Activated CD4-positive, alpha-beta T cell treated with anti-CD3 and anti-CD28 coated beads, Interleukin-2, amount 10 ng/mL, durations not matched to agents 24 days and 14 days (primary cell): ENCODE measurements at regions not wholly inside any gene's neighbourhood (a gene's known extent, or its start where the extent isn't known, plus 50 kb on each side); places are given as distances from the start of the nearest gene placed in this dataset.
"Not testable (repeated sequence)": the region's sequence is repeated elsewhere in the genome, so short reads cannot be mapped to it uniquely, and the experiment has no call there.

Experiments
- DNase-seq: peaks from one replicate; pipeline ENCODE4 v3.0.0; 2022
- H3K27ac Mint-ChIP-seq: one replicate; pipeline ENCODE4 v1.8.0; 2022; ENCODE audit warnings: mild to moderate bottlenecking, mixed read lengths
- H3K27me3 Mint-ChIP-seq: one replicate; pipeline ENCODE4 v1.8.0; 2022; ENCODE audit warnings: mixed read lengths
- H3K36me3 Mint-ChIP-seq: one replicate; pipeline ENCODE4 v1.8.0; 2022; ENCODE audit warnings: low read depth, mild to moderate bottlenecking, mixed read lengths
- H3K4me1 Mint-ChIP-seq: one replicate; pipeline ENCODE4 v1.8.0; 2021; ENCODE audit warnings: mixed read lengths
- H3K4me3 Mint-ChIP-seq: one replicate; pipeline ENCODE4 v1.8.0; 2022; ENCODE audit warnings: mild to moderate bottlenecking, moderate library complexity, mixed read lengths
- H3K9me3 Mint-ChIP-seq: one replicate; pipeline ENCODE4 v1.8.0; 2021; ENCODE audit warnings: mixed read lengths
- intact Hi-C: fragments of 100-400 bp; cut with micrococcal nuclease; formaldehyde crosslinking; loops from one replicate; pipeline ENCODE4 v1.15.1; 2023

DNA sequence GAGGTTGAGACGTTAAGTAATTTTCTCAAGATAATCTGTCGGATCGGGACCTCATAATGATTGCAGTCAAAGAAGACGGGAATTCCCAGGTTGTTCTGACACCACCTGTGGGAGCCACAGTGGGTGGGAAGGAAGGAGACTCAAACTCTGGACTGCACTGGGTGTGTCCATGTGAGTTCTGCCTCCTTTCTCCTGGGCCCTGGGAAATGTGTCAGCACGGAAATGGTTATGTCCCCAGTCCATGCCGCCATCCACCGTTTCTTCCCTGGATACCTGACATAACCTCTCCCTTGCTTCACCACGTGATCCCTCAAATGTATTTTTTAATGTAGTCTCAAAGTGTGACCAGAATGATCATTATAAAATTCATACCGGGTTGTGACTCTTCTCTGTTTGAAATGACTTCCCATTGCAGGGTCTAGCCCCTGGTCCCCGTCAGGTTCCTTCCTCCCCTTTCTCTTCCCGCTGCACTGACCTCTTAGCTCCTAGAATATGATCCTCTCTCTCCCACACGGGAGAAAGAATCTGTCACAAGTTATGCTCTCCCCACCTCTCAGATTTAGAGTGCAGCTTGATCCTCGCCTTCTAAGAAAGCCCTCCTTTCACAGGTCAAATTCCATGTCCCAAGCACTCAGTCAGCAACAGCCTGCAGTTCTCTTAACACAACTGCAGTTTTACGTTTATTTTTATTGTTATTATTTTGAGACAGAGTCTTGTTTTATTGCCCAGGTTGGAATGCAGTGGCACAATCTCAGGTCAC lies 820.0 kb upstream of the EEF2KMT start:
- intact Hi-C loops = no loop called here
- H3K4me3 Mint-ChIP-seq = no peak overlapping the region
- peaks cover 5% of the 10 kb centered on the region for H3K9me3 Mint-ChIP-seq
- no peaks in the 10 kb centered on the region for H3K36me3 Mint-ChIP-seq
- H3K4me1 Mint-ChIP-seq = no peaks in the 10 kb centered on the region
- H3K27ac Mint-ChIP-seq = no peak overlapping the region
- H3K27me3 Mint-ChIP-seq = no peaks in the 10 kb centered on the region
- DNase-seq = no peak

DNA sequence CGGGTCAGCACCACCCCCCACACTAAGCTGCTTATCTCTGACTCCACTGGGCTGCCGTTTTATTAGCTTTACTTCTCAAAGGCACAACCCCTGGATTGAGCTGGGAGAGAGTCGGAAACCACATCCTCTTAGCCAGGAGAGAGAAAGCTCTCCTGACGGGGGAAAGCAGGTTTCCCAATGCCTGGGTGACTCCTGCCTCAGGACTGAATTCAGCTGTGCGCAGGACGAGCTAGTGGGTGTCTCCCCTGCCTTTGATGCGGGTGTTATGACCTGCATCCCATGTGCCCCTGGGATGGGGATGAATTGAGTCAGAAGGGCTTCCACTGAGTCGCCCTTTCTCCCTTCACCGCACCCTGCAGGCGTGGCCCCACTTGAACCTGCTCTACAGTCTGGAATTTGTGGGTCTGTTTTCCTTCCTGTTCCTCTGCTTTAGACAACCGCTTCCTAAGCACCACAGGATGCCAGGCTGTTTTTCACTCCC lies 819.2 kb upstream of the EEF2KMT start:
- H3K9me3 Mint-ChIP-seq = peaks cover 5% of the 10 kb centered on the region
- H3K4me1 Mint-ChIP-seq = no peaks in the 10 kb centered on the region
- H3K36me3 Mint-ChIP-seq = no peaks in the 10 kb centered on the region
- intact Hi-C loops = no loop called here
- H3K27ac Mint-ChIP-seq = no peak overlapping the region
- DNase-seq = no peak
- no peaks in the 10 kb centered on the region for H3K27me3 Mint-ChIP-seq
- H3K4me3 Mint-ChIP-seq = no peak overlapping the region

DNA sequence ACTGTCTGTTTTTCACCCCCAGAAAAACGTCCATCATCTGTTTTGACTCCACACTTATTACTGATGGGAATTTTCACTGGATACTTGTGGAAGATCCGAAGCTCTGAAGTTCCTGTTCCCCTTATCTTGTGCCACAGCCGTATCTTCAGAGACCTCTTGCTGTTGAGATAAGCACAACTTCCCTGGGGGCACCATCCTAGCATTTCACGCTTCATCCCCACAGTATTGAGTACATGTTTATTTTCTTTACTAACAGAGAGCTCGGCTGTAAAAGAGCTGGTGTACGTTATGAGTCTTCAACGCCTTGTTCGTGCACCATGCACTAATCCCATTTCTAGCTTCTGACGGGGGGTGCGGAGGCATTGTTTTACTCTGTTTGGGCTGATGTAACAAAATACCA lies 813.6 kb upstream of the EEF2KMT start:
- Mint-ChIP-seq H3K27me3 (no peaks in the 10 kb centered on the region), H3K4me3 (no peak overlapping the region), H3K27ac (no peak overlapping the region), H3K4me1 (no peaks in the 10 kb centered on the region), H3K9me3 (no peaks in the 10 kb centered on the region), H3K36me3 (no peaks in the 10 kb centered on the region)
- DNase-seq = no peak
- intact Hi-C loops = no loop called here

GRCh38 chr16:5909556-5909955 lies 812.0 kb upstream of the EEF2KMT start:
- H3K27me3 Mint-ChIP-seq, H3K9me3 Mint-ChIP-seq, DNase-seq, H3K4me3 Mint-ChIP-seq, intact Hi-C loops, H3K36me3 Mint-ChIP-seq, H3K4me1 Mint-ChIP-seq, H3K27ac Mint-ChIP-seq: not testable (repeated sequence)

GRCh38 chr16:5907544-5907943 lies 809.9 kb upstream of the EEF2KMT start:
- H3K9me3 Mint-ChIP-seq = peaks cover 6% of the 10 kb centered on the region
- H3K27me3 Mint-ChIP-seq = no peaks in the 10 kb centered on the region
- H3K27ac Mint-ChIP-seq = no peak overlapping the region
- DNase-seq = no peak
- H3K4me3 Mint-ChIP-seq = no peak overlapping the region
- H3K36me3 Mint-ChIP-seq = no peaks in the 10 kb centered on the region
- H3K4me1 Mint-ChIP-seq = no peaks in the 10 kb centered on the region
- intact Hi-C loops = no loop called here

DNA sequence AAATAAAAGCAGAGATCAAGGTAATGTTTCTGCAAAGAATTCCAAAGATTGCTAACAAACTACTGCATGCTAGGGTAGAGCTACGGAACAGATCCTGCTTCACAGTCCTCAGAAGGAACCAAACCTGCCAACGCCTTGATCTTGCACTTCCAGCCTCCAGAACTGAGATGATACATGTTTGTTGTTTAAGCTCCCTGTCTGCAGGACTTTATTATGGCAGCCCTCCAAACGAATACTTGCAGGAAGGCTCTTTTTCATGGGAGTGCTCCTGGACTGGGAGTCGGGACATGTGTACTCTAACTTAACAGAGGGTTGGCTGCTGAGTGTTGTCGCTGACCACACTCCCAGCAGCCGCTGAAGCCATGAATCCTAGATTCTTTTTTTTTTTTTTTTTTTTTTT lies 808.8 kb upstream of the EEF2KMT start:
- Mint-ChIP-seq H3K36me3 (no peaks in the 10 kb centered on the region), H3K27me3 (no peaks in the 10 kb centered on the region), H3K4me1 (no peaks in the 10 kb centered on the region), H3K27ac (no peak overlapping the region), H3K4me3 (no peak overlapping the region), H3K9me3 (peaks cover 6% of the 10 kb centered on the region)
- no peak for DNase-seq
- intact Hi-C loops = no loop called here

DNA sequence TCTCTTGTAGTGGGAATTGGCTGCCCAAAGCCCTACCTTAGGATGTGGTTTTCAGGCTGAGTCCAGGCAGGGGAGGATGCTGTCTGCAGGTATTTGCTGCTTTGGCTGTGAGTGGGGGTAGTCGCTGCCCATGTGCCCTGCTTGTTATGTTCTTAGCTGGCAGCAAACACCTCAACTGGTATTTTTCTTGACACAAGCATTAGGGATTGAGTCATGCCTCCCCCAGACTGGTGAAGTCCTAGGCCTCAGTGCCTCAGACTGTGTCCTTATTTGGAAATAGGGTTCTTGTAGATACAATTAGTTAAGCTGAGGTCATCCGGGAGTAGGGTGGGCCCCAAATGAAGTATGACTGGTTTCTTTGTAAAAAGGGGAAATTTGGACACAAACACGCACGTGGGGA lies 808.3 kb upstream of the EEF2KMT start:
- intact Hi-C loops = no loop called here
- Mint-ChIP-seq H3K9me3 (peaks cover 6% of the 10 kb centered on the region), H3K4me1 (no peaks in the 10 kb centered on the region), H3K27ac (no peak overlapping the region), H3K4me3 (no peak overlapping the region), H3K27me3 (no peaks in the 10 kb centered on the region), H3K36me3 (no peaks in the 10 kb centered on the region)
- no peak for DNase-seq

- DNase-seq = no peak
- peaks cover 10% of the 10 kb centered on the region for H3K9me3 Mint-ChIP-seq
- intact Hi-C loops = no loop called here
- H3K27ac Mint-ChIP-seq = no peak overlapping the region
- H3K4me3 Mint-ChIP-seq = no peak overlapping the region
- no peaks in the 10 kb centered on the region for H3K36me3 Mint-ChIP-seq
- H3K27me3 Mint-ChIP-seq = no peaks in the 10 kb centered on the region
- H3K4me1 Mint-ChIP-seq = no peaks in the 10 kb centered on the region
Observed at GRCh38 chr16:5903832-5904231, 806.2 kb upstream of the EEF2KMT start.

GRCh38 chr16:5903153-5903552 lies 805.6 kb upstream of the EEF2KMT start:
- intact Hi-C loops = no loop called here
- H3K36me3 Mint-ChIP-seq = no peaks in the 10 kb centered on the region
- peaks cover 10% of the 10 kb centered on the region for H3K9me3 Mint-ChIP-seq
- no peak overlapping the region for H3K4me3 Mint-ChIP-seq
- H3K27me3 Mint-ChIP-seq = no peaks in the 10 kb centered on the region
- H3K4me1 Mint-ChIP-seq = no peaks in the 10 kb centered on the region
- H3K27ac Mint-ChIP-seq = no peak overlapping the region
- no peak for DNase-seq

GRCh38 chr16:5900046-5900445 lies 802.5 kb upstream of the EEF2KMT start:
- Mint-ChIP-seq H3K4me1 (no peaks in the 10 kb centered on the region), H3K4me3 (no peak overlapping the region), H3K27me3 (no peaks in the 10 kb centered on the region), H3K36me3 (no peaks in the 10 kb centered on the region), H3K9me3 (peaks cover 12% of the 10 kb centered on the region), H3K27ac (no peak overlapping the region)
- DNase-seq = no peak
- intact Hi-C loops = no loop called here

GRCh38 chr16:5895976-5896375 lies 798.4 kb upstream of the EEF2KMT start:
- DNase-seq = no peak
- Mint-ChIP-seq H3K27me3 (no peaks in the 10 kb centered on the region), H3K4me1 (no peaks in the 10 kb centered on the region), H3K36me3 (no peaks in the 10 kb centered on the region), H3K4me3 (no peak overlapping the region), H3K27ac (no peak overlapping the region), H3K9me3 (peaks cover 16% of the 10 kb centered on the region)
- intact Hi-C loops = no loop called here

GRCh38 chr16:5895137-5895536 lies 797.5 kb upstream of the EEF2KMT start:
- H3K4me1 Mint-ChIP-seq = no peaks in the 10 kb centered on the region
- no peak overlapping the region for H3K4me3 Mint-ChIP-seq
- peaks cover 18% of the 10 kb centered on the region for H3K9me3 Mint-ChIP-seq
- intact Hi-C loops = no loop called here
- DNase-seq = no peak
- H3K27me3 Mint-ChIP-seq = no peaks in the 10 kb centered on the region
- no peak overlapping the region for H3K27ac Mint-ChIP-seq
- no peaks in the 10 kb centered on the region for H3K36me3 Mint-ChIP-seq

DNA sequence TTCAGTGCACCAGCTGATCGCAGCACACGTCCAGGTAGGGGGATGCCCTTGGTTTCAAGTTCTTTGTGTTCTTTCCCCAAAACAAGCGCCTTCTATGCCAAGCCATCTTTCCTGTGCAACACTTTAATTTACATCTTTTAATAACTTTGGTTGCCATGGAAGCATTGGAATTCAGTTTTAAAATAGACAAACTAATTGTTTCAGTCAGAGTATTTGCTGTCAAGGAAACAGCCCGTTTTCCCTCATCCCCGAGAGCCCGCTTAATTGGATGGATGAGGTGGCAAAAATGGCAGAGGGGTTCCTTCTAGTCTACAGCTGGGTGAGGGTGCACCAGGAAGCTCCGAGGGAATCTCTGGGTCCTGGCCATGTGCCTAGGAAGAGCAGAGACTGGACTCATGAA lies 793.7 kb upstream of the EEF2KMT start:
- Mint-ChIP-seq H3K27ac (no peak overlapping the region), H3K36me3 (no peaks in the 10 kb centered on the region), H3K27me3 (no peaks in the 10 kb centered on the region), H3K4me1 (no peaks in the 10 kb centered on the region), H3K9me3 (peaks cover 24% of the 10 kb centered on the region), H3K4me3 (no peak overlapping the region)
- no peak for DNase-seq
- intact Hi-C loops = no loop called here

- no peak overlapping the region for H3K4me3 Mint-ChIP-seq
- DNase-seq = no peak
- H3K36me3 Mint-ChIP-seq = no peaks in the 10 kb centered on the region
- H3K27me3 Mint-ChIP-seq = no peaks in the 10 kb centered on the region
- H3K27ac Mint-ChIP-seq = no peak overlapping the region
- peaks cover 16% of the 10 kb centered on the region for H3K9me3 Mint-ChIP-seq
- no peaks in the 10 kb centered on the region for H3K4me1 Mint-ChIP-seq
- intact Hi-C loops = no loop called here
Observed at GRCh38 chr16:5885521-5885920, 787.9 kb upstream of the EEF2KMT start.

GRCh38 chr16:5884996-5885395 lies 787.4 kb upstream of the EEF2KMT start:
- no peak overlapping the region for H3K4me3 Mint-ChIP-seq

More at GRCh38 chr16:5884996-5885395, 787.4 kb upstream of the EEF2KMT start:
- H3K9me3 Mint-ChIP-seq = peaks cover 19% of the 10 kb centered on the region
- no peak overlapping the region for H3K27ac Mint-ChIP-seq
- H3K27me3 Mint-ChIP-seq = no peaks in the 10 kb centered on the region
- no peaks in the 10 kb centered on the region for H3K36me3 Mint-ChIP-seq
- no peaks in the 10 kb centered on the region for H3K4me1 Mint-ChIP-seq
- DNase-seq = no peak
- intact Hi-C loops = no loop called here
